ENCODE measurements at regions not wholly inside any gene's neighbourhood (a gene's known extent, or its start where the extent isn't known, plus 50 kb on each side); places are given as distances from the start of the nearest gene placed in this dataset.

GRCh38 chr2:217629347-217629746, 373.4 kb downstream of the TNS1 start:
- intact Hi-C loops (cut with micrococcal nuclease; ENCODE audit: unreplicated experiment), result no loop called here
- Histone ChIP-seq H3K4me3 (ENCODE audit: low read depth, low read length, poor library complexity, severe bottlenecking) (no peak overlapping the region), H3K4me2 (ENCODE audit: low read length) (no peak overlapping the region), H3K79me2 (ENCODE audit: insufficient read depth, low read depth, low read length) (no peaks in the 10 kb centered on the region), H3K9me3 (ENCODE audit: low read length) (no peaks in the 10 kb centered on the region), H3K4me1 (ENCODE audit: insufficient read depth, low read length, poor library complexity, severe bottlenecking) (no peaks in the 10 kb centered on the region), H3K27ac (ENCODE audit: low read depth, low read length, poor library complexity, severe bottlenecking) (no peak overlapping the region), H3K36me3 (ENCODE audit: insufficient read depth, low read length) (no peaks in the 10 kb centered on the region), H4K20me1 (ENCODE audit: insufficient read depth, low read length) (no peaks in the 10 kb centered on the region), H2AFZ (ENCODE audit: low read length) (no peak overlapping the region), H3K9me2 (ENCODE audit: insufficient read depth, low read length) (no peaks in the 10 kb centered on the region; the same call in 1 of the 2 replicates)
- BruUV-seq (replicated peaks), result no TSS peak
- CTCF ChIA-PET (ENCODE audit: unreplicated experiment), result no interaction called here
- no peak for TF ChIP-seq CTCF (conservative IDR thresholded peaks at IDR 0.05; ENCODE audit: low read length)
- no peak for TF ChIP-seq EZH2phosphoT487 (IDR thresholded peaks at IDR 0.05; ENCODE audit: borderline replicate concordance, low read depth, low read length)
- no peak for DNase-seq (ENCODE audit: low spot score)
- POLR2A ChIA-PET, result no interaction called here

GRCh38 chr2:217628061-217628460, 374.7 kb downstream of the TNS1 start:
- intact Hi-C loops (cut with micrococcal nuclease; ENCODE audit: unreplicated experiment), result no loop called here
- H3K27ac ChIP-seq (ENCODE audit: low read depth, low read length, poor library complexity, severe bottlenecking), result no peak overlapping the region
- TF ChIP-seq CTCF (conservative IDR thresholded peaks at IDR 0.05; ENCODE audit: low read length), result no peak
- no peak for TF ChIP-seq EZH2phosphoT487 (IDR thresholded peaks at IDR 0.05; ENCODE audit: borderline replicate concordance, low read depth, low read length)
- H3K9me2 ChIP-seq (ENCODE audit: insufficient read depth, low read length), result no peaks in the 10 kb centered on the region; the same call in 1 of the 2 replicates
- POLR2A ChIA-PET, result no interaction called here
- no peaks in the 10 kb centered on the region for H3K79me2 ChIP-seq (ENCODE audit: insufficient read depth, low read depth, low read length)
- DNase-seq (ENCODE audit: low spot score), result no peak
- no peaks in the 10 kb centered on the region for H3K4me1 ChIP-seq (ENCODE audit: insufficient read depth, low read length, poor library complexity, severe bottlenecking)
- no peak overlapping the region for H3K4me3 ChIP-seq (ENCODE audit: low read depth, low read length, poor library complexity, severe bottlenecking)
- no peaks in the 10 kb centered on the region for H3K9me3 ChIP-seq (ENCODE audit: low read length)
- no peak overlapping the region for H2AFZ ChIP-seq (ENCODE audit: low read length)
- no peak overlapping the region for H3K4me2 ChIP-seq (ENCODE audit: low read length)
- no peaks in the 10 kb centered on the region for H3K36me3 ChIP-seq (ENCODE audit: insufficient read depth, low read length)
- CTCF ChIA-PET (ENCODE audit: unreplicated experiment), result no interaction called here
- H4K20me1 ChIP-seq (ENCODE audit: insufficient read depth, low read length), result no peaks in the 10 kb centered on the region
- BruUV-seq (replicated peaks), result no TSS peak

- no peaks in the 10 kb centered on the region for H3K9me3 ChIP-seq (ENCODE audit: low read length)
- no peak overlapping the region for H3K4me3 ChIP-seq (ENCODE audit: low read depth, low read length, poor library complexity, severe bottlenecking)
- H3K79me2 ChIP-seq (ENCODE audit: insufficient read depth, low read depth, low read length), result no peaks in the 10 kb centered on the region
- no peak for TF ChIP-seq EZH2phosphoT487 (IDR thresholded peaks at IDR 0.05; ENCODE audit: borderline replicate concordance, low read depth, low read length)
- TF ChIP-seq CTCF (conservative IDR thresholded peaks at IDR 0.05; ENCODE audit: low read length), result no peak
- intact Hi-C loops (cut with micrococcal nuclease; ENCODE audit: unreplicated experiment), result no loop called here
- ChIA-PET POLR2A (no interaction called here), CTCF (ENCODE audit: unreplicated experiment) (no interaction called here)
- no TSS peak for BruUV-seq (replicated peaks)
- H3K4me1 ChIP-seq (ENCODE audit: insufficient read depth, low read length, poor library complexity, severe bottlenecking), result no peaks in the 10 kb centered on the region
- DNase-seq (ENCODE audit: low spot score), result peak; percentile 14
- no peaks in the 10 kb centered on the region for H4K20me1 ChIP-seq (ENCODE audit: insufficient read depth, low read length)
- H3K27ac ChIP-seq (ENCODE audit: low read depth, low read length, poor library complexity, severe bottlenecking), result no peak overlapping the region
- H3K4me2 ChIP-seq (ENCODE audit: low read length), result no peak overlapping the region
- no peaks in the 10 kb centered on the region for H3K36me3 ChIP-seq (ENCODE audit: insufficient read depth, low read length)
- H2AFZ ChIP-seq (ENCODE audit: low read length), result no peak overlapping the region
- no peaks in the 10 kb centered on the region; the same call in 1 of the 2 replicates for H3K9me2 ChIP-seq (ENCODE audit: insufficient read depth, low read length)
Measured at GRCh38 chr2:217626926-217627325, 375.9 kb downstream of the TNS1 start.
